ENCODE measurements at regions not wholly inside any gene's neighbourhood (a gene's known extent, or its start where the extent isn't known, plus 50 kb on each side); places are given as distances from the start of the nearest gene placed in this dataset.

DNA sequence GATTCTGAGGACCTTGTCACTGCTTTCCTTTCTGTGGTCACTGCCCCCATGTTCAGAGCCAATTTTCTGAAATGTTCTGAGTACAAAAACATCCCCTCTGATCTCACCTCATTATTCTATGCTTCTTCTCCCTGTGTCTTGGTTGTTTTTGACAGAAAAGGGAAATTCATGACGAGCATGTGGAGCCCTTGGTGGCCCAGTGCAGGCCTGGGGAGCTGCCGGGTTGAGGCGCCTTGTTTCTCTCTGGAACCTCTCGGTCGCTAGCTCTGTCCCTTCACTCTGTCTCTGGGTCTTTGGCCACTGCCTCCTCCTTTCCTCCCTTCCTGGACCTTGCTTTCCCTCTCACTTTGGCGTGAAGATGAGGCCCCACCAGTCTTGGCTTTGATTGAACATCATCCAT is 63.0 kb upstream of the THY1 start:
- no peak overlapping the region for H3K4me3 ChIP-seq (ENCODE audit: low read depth, low read length)
- no peak overlapping the region for H3K27ac ChIP-seq
- no peaks in the 10 kb centered on the region for H3K36me3 ChIP-seq (replicated peaks)
- no peak for DNase-seq
- TF ChIP-seq, protein P1, sequence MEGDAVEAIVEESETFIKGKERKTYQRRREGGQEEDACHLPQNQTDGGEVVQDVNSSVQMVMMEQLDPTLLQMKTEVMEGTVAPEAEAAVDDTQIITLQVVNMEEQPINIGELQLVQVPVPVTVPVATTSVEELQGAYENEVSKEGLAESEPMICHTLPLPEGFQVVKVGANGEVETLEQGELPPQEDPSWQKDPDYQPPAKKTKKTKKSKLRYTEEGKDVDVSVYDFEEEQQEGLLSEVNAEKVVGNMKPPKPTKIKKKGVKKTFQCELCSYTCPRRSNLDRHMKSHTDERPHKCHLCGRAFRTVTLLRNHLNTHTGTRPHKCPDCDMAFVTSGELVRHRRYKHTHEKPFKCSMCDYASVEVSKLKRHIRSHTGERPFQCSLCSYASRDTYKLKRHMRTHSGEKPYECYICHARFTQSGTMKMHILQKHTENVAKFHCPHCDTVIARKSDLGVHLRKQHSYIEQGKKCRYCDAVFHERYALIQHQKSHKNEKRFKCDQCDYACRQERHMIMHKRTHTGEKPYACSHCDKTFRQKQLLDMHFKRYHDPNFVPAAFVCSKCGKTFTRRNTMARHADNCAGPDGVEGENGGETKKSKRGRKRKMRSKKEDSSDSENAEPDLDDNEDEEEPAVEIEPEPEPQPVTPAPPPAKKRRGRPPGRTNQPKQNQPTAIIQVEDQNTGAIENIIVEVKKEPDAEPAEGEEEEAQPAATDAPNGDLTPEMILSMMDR (IDR thresholded peaks at IDR 0.05; ENCODE audit: low read depth, low read length, missing control alignments) = no peak
- peaks cover 24% of the 10 kb centered on the region for H3K27me3 ChIP-seq (replicated peaks)
- in situ Hi-C loops (cut with HindIII; ENCODE audit: low pct_ligation_motif_present, low sequenced_read_pairs) = no loop called here

DNA sequence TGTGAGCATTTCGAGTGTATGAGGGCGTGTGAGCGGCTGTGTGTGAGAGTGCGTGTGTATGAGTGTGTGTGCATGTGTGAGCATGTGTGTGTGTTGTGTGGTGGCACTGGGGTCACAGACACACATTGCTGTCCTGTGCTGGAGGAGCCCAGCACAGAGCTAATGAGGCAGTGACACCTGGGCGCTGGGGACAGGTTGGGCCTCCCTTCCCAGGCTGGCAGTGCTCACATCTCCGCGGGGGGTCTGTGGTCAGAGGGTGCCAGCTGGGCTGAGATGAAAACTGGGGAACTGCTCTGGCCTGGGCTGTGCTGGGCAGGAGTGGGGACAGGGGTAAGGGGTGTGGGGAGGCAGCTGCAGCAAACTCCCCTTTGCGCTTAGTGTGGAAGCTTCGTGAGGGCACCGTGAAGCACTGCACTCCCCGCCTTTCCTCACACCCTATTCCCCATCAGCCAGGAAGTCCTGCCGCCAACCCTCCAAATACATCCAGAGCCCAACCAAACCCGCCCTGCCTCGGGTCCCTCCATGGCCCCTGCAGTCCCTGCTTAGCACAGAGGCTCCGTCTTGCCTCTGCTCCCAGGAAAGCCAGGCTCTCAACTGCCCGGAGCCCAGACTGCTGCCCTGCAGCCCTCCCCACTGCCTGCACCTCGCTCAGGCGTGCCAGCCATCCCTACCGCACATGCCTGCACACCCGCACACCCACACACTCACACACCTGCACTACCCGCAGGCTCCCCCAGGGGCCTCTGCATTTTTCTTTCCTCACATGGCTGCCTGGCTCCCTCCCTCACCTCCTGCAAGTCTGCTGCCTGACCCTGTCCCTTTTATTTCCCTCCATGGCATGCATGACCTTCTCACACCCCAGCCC is 62.0 kb upstream of the THY1 start:
- H3K27me3 ChIP-seq (replicated peaks) = peaks cover 24% of the 10 kb centered on the region
- TF ChIP-seq, protein P1 (IDR thresholded peaks at IDR 0.05; ENCODE audit: low read depth, low read length, missing control alignments) = peak; percentile 42
- no peak overlapping the region for H3K27ac ChIP-seq
- no peak overlapping the region for H3K4me3 ChIP-seq (ENCODE audit: low read depth, low read length)
- DNase-seq = no peak
- no peaks in the 10 kb centered on the region for H3K36me3 ChIP-seq (replicated peaks)
- in situ Hi-C loops (cut with HindIII; ENCODE audit: low pct_ligation_motif_present, low sequenced_read_pairs) = no loop called here

DNA sequence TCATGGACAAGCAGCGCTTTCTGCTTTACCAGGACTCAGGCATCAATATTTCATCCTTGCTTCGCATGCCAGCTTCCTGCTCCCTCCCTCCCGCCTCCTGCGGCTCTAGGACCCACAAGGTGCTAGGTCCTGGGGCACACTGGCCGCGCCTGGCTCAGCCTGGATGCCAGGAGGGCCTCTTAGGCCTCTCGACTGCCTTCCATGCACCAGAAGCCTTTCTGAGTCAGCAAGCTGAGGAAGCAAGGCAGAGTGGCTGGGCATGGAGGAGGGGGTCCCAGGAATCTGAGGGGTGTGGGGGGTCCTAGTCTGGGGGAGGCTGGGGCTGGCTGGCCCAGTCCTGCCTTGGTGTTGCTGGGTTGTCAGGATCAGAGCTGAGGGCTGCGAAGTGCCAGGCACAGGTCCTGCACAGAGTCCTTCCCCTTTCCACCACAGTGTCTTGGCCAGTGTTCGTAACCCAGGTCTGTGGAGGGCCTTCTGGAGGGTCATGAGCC is 61.0 kb upstream of the THY1 start:
- no peak overlapping the region for H3K4me3 ChIP-seq (ENCODE audit: low read depth, low read length)
- TF ChIP-seq, protein P1 (IDR thresholded peaks at IDR 0.05; ENCODE audit: low read depth, low read length, missing control alignments) = no peak
- H3K27me3 ChIP-seq (replicated peaks) = peaks cover 24% of the 10 kb centered on the region
- no peak overlapping the region for H3K27ac ChIP-seq
- H3K36me3 ChIP-seq (replicated peaks) = no peaks in the 10 kb centered on the region
- in situ Hi-C loops (cut with HindIII; ENCODE audit: low pct_ligation_motif_present, low sequenced_read_pairs) = no loop called here
- no peak for DNase-seq

DNA sequence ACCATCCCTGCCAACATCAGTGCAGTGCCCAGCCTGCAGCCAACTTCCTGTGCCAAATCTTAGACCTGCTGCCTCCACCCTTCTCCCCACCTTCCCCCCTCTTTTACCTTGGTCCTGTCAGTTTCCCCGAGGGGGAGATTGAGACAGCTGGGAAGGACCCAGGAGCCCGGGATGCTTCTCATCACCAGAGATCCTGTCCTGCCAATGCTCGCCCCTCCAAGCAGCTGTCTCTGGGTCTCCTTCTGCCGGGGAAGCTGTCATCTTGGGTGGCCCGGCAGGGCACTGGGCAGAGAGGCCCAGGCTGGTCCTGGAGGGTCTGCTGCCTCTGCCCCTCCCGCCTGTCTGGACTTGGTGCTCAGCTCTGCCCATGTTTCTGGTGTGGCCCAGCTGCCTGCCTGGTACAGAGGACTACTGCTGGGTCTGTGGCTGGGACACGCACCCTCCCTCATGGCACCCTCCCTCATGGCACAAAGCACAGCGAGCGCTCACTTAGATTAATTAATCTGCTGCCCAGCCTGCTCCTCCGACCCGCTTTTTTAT is 60.4 kb upstream of the THY1 start:
- DNase-seq = no peak
- Histone ChIP-seq H3K27me3 (replicated peaks) (peaks cover 24% of the 10 kb centered on the region), H3K27ac (no peak overlapping the region), H3K36me3 (replicated peaks) (no peaks in the 10 kb centered on the region), H3K4me3 (ENCODE audit: low read depth, low read length) (no peak overlapping the region)
- in situ Hi-C loops (cut with HindIII; ENCODE audit: low pct_ligation_motif_present, low sequenced_read_pairs) = no loop called here
- TF ChIP-seq, protein P1 (IDR thresholded peaks at IDR 0.05; ENCODE audit: low read depth, low read length, missing control alignments) = no peak

DNA sequence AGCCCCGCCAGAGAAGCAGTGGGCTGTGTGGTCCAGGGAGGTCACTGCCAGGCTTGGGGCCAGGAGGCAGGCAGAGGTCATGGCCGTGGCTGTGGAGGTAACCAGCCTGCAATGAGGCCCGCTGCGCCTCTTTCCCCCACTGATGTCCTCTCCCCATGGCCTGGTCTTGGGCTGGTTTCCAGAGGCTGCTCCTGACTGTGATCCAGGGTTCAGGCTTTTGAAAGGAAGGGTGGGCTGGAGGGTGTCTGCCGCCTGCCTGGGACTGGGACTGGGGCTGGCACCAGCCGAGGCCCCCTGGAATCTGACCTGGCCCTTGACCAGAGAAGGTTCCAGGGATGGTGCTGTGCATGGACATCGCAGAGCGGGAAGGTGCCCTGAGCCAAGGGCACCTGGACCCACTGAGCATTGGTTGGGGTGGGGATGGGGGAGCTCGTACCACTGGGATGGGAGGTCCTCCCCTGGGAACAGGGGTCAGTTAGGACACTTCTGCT is 59.6 kb upstream of the THY1 start:
- TF ChIP-seq, protein P1 (IDR thresholded peaks at IDR 0.05; ENCODE audit: low read depth, low read length, missing control alignments) = no peak
- in situ Hi-C loops (cut with HindIII; ENCODE audit: low pct_ligation_motif_present, low sequenced_read_pairs) = no loop called here
- no peak for DNase-seq

More for the DNA sequence above, 59.6 kb upstream of the THY1 start:
- Histone ChIP-seq H3K36me3 (replicated peaks) (no peaks in the 10 kb centered on the region), H3K4me3 (ENCODE audit: low read depth, low read length) (no peak overlapping the region), H3K27ac (no peak overlapping the region), H3K27me3 (replicated peaks) (peaks cover 21% of the 10 kb centered on the region)

All from brain microvascular endothelial cell (primary cell).